SK-N-SH (cell line): ENCODE measurements at regions not wholly inside any gene's neighbourhood (a gene's known extent, or its start where the extent isn't known, plus 50 kb on each side); places are given as distances from the start of the nearest gene placed in this dataset.

ENCODE experiments used
- CTCF ChIA-PET: fragments of 300-600, 350-600 bp; formaldehyde crosslinking; extraction: SDS; loops from one replicate; lab custom pipeline; 2021; lab: Yijun Ruan, JAX
- POLR2A ChIA-PET: fragments of 350-600 bp; sonication (Branson Sonifier 250); formaldehyde crosslinking; extraction: SDS; loops from one replicate; lab custom pipeline; 2020; ENCODE audit warnings: antibody characterized with exemption, inconsistent platforms; lab: Yijun Ruan, JAX
- DNase-seq: peaks from one replicate; pipeline ENCODE4 v3.0.0; 2012
- H2AFZ ChIP-seq: fragments of 200-600 bp; sonication (generic); 2 replicates; pipeline ENCODE4 v1.8.1; 2016; ENCODE audit warnings: antibody characterized with exemption, mild to moderate bottlenecking, low read depth
- H3F3A ChIP-seq: fragments of 200-600 bp; sonication (generic); replicated peaks from 2 replicates; pipeline ENCODE3; 2016; ENCODE audit warnings: antibody characterized with exemption, mild to moderate bottlenecking; ENCODE audit not compliant: insufficient read depth
- H3K27ac ChIP-seq, 2 experiments: fragments of 200-500 bp in 1 of 2; fragments of 200-600 bp in 1 of 2; sonication (Bioruptor generic) in 1 of 2; sonication (generic), shearing (Covaris generic) in 1 of 2; 2 replicates each; pipeline versions ENCODE4 v1.5.1 to v1.6.1; 2014 to 2016; ENCODE audit warnings: low read depth in 2 of 2, inconsistent platforms in 1 of 2, low read length in 1 of 2, mild to moderate bottlenecking in 1 of 2, mixed read lengths in 1 of 2
- H3K27me3 ChIP-seq: fragments of 200-600 bp; sonication (generic), shearing (Covaris generic); 2 replicates; pipeline ENCODE4 v1.6.1; 2016; ENCODE audit warnings: mixed run types; ENCODE audit not compliant: insufficient read depth
- H3K36me3 ChIP-seq, 2 experiments: fragments of 200-500 bp in 1 of 2; fragments of 200-600 bp in 1 of 2; sonication (Bioruptor generic) in 1 of 2; sonication (generic) in 1 of 2; replicated peaks in 1 of 2; 2 replicates each; pipeline versions ENCODE3 to v1.5.1; 2014 to 2016; ENCODE audit warnings: low read length in 1 of 2, mild to moderate bottlenecking in 1 of 2; ENCODE audit not compliant: insufficient read depth in 2 of 2, control insufficient read depth in 1 of 2
- H3K4me1 ChIP-seq, 2 experiments: fragments of 200-500 bp in 1 of 2; fragments of 200-600 bp in 1 of 2; sonication (Bioruptor generic) in 1 of 2; sonication (generic), shearing (Covaris generic) in 1 of 2; 2 replicates each; pipeline versions ENCODE4 v1.5.1 to v1.6.1; 2014 to 2016; ENCODE audit warnings: low read depth in 1 of 2, low read length in 1 of 2, mixed run types in 1 of 2; ENCODE audit not compliant: insufficient read depth in 2 of 2, control insufficient read depth in 1 of 2
- H3K4me2 ChIP-seq: fragments of 200-600 bp; sonication (generic), shearing (Covaris generic); 2 replicates; pipeline ENCODE4 v1.6.1; 2017; ENCODE audit warnings: mixed run types
- H3K4me3 ChIP-seq, 2 experiments: fragments of 200-500 bp in 1 of 2; fragments of 200-600 bp in 1 of 2; sonication (Bioruptor generic) in 1 of 2; sonication (generic), shearing (Covaris generic) in 1 of 2; 2 replicates each; pipeline versions ENCODE4 v1.5.1 to v1.8.1; 2014 to 2016; ENCODE audit warnings: low read depth in 2 of 2, inconsistent platforms in 1 of 2, low read length in 1 of 2, mild to moderate bottlenecking in 1 of 2, mixed read lengths in 1 of 2, moderate library complexity in 1 of 2
- H3K79me2 ChIP-seq: fragments of 200-600 bp; sonication (generic); 2 replicates; pipeline ENCODE4 v1.8.1; 2017; ENCODE audit warnings: mild to moderate bottlenecking; ENCODE audit not compliant: insufficient read depth
- H3K9ac ChIP-seq: fragments of 200-600 bp; sonication (generic); 2 replicates; pipeline ENCODE4 v1.6.1; 2017; ENCODE audit warnings: mixed run types
- H3K9me2 ChIP-seq: fragments of 200-600 bp; sonication (generic); 2 replicates; pipeline ENCODE4 v1.6.1; 2017; ENCODE audit warnings: mixed run types
- H3K9me3 ChIP-seq: fragments of 200-600 bp; sonication (generic); 2 replicates; pipeline ENCODE4 v1.6.1; 2017; ENCODE audit warnings: mixed run types, mild to moderate bottlenecking, moderate library complexity
- H4K20me1 ChIP-seq: fragments of 200-600 bp; sonication (generic); 2 replicates; pipeline ENCODE4 v1.6.1; 2017; ENCODE audit warnings: mild to moderate bottlenecking, mixed run types; ENCODE audit not compliant: insufficient read depth
- ELF1 ChIP-seq: IDR thresholded peaks from 2 replicates; pipeline ENCODE4 v1.4.0; 2012
- EP300 ChIP-seq, 2 experiments: IDR thresholded peaks; 2 replicates each; pipeline versions ENCODE4 v1.4.0 to v1.6.1; 2012; ENCODE audit warnings: borderline replicate concordance in 1 of 2, low read depth in 1 of 2, low read length in 1 of 2
- EZH2phosphoT487 ChIP-seq: fragments of 200-600 bp; sonication (generic); IDR thresholded peaks from 2 replicates; pipeline ENCODE4 v1.6.1; 2017; ENCODE audit warnings: low read depth, mixed run types, mild to moderate bottlenecking, antibody characterized with exemption, moderate library complexity, borderline replicate concordance
- FOSL2 ChIP-seq: IDR thresholded peaks from 2 replicates; pipeline ENCODE4 v1.4.0; 2012; ENCODE audit warnings: low read depth, mild to moderate bottlenecking, moderate library complexity, borderline replicate concordance
- FOXJ3 ChIP-seq: sonication (generic); formaldehyde crosslinking; IDR thresholded peaks from 2 replicates; pipeline ENCODE4 v1.5.1; 2020; ENCODE audit warnings: mild to moderate bottlenecking, missing genetic modification reagents
- JUND ChIP-seq: IDR thresholded peaks from 2 replicates; pipeline ENCODE4 v1.4.0; 2012
- MEF2A ChIP-seq: IDR thresholded peaks from 2 replicates; pipeline ENCODE4 v1.4.0; 2012; ENCODE audit warnings: low read depth, borderline replicate concordance
- MXI1 ChIP-seq: IDR thresholded peaks from 2 replicates; pipeline ENCODE4 v1.6.1; 2012; ENCODE audit warnings: mild to moderate bottlenecking, low read depth, low read length, improper control_type of control experiment
- NFIC ChIP-seq: IDR thresholded peaks from 2 replicates; pipeline ENCODE4 v1.4.0; 2012; ENCODE audit warnings: borderline replicate concordance
- NRF1 ChIP-seq: IDR thresholded peaks from 2 replicates; pipeline ENCODE4 v1.6.1; 2012; ENCODE audit warnings: low read depth, mild to moderate bottlenecking, low read length
- RAD21 ChIP-seq: IDR thresholded peaks from 2 replicates; pipeline ENCODE4 v1.6.1; 2012; ENCODE audit warnings: mild to moderate bottlenecking, low read length
- RCOR1 ChIP-seq: fragments of 150-350 bp; IDR thresholded peaks from 2 replicates; pipeline ENCODE4 v1.6.1; 2017; ENCODE audit warnings: antibody characterized with exemption, low read length
- RXRA ChIP-seq: IDR thresholded peaks from 2 replicates; pipeline ENCODE4 v1.4.0; 2012; ENCODE audit warnings: low read depth, mild to moderate bottlenecking, borderline replicate concordance
- TEAD4 ChIP-seq: IDR thresholded peaks from 2 replicates; pipeline ENCODE4 v1.4.0; 2012; ENCODE audit warnings: mild to moderate bottlenecking, borderline replicate concordance; ENCODE audit not compliant: insufficient read depth
- WGBS: methylation state at CpG from one replicate; pipeline ENCODE4 v1.1.6; 2017; ENCODE audit warnings: low lambda C conversion rate; 5-methylcytosine and 5-hydroxymethylcytosine counted together
- TF ChIP-seq, protein P1 (sequence below): IDR thresholded peaks from 2 replicates; pipeline ENCODE4 v1.4.0; 2012; ENCODE audit warnings: low read depth, borderline replicate concordance
- TF ChIP-seq, protein P2 (sequence below): IDR thresholded peaks from 2 replicates; pipeline ENCODE4 v1.6.1; 2012; ENCODE audit warnings: mild to moderate bottlenecking, low read depth, low read length, moderate library complexity
- TF ChIP-seq, protein P3 (sequence below): fragments of 150-350 bp; IDR thresholded peaks from 2 replicates; pipeline ENCODE4 v1.6.1; 2017; ENCODE audit warnings: antibody characterized with exemption, low read length, low read depth, borderline replicate concordance
- TF ChIP-seq, protein P4 (sequence below): IDR thresholded peaks from 2 replicates; pipeline ENCODE4 v1.4.0; 2012; ENCODE audit warnings: low read depth
- TF ChIP-seq, protein P5 (sequence below): IDR thresholded peaks from 2 replicates; pipeline ENCODE4; 2012

DNA sequence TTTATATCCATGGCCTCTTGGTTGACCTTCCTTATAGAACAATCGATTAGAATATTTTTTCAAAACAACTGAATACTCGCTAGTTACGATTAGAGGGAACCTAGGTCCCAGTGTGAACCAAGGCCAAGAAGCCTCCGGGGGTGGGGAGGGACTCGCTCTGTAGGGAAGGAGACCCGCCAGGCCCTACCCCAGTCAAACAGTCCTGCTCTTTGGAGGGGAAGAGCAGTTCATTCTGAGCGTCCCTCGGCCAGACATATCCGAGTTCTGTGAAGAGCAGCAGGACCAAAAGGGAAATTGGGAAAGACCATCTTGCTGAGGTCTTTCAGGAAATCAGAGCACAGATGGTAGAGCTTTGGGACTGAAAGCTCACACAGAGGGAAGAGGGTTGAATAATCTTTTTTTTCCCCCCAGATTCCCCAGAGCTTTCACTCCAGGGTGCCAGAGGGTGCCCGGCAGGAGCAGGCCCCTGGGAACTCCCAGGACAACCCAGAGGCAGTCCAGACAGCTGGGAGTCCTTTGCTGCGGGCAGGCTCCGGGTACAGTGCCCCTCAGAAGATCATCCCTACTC, 137.2 kb upstream of the HES1 start:
- H3K27me3 ChIP-seq: peaks cover 10% of the 10 kb centered on the region

More for the DNA sequence above, 137.2 kb upstream of the HES1 start:
- H3K4me2 ChIP-seq: no peak overlapping the region
- H3K36me3 ChIP-seq: no peaks in the 10 kb centered on the region
- peaks cover 4 to 7% of the 10 kb centered on the region in 2 experiments; a peak in 2 of 4 replicates for H3K4me1 ChIP-seq
- peaks cover 4% of the 10 kb centered on the region for H3F3A ChIP-seq
- H3K27ac ChIP-seq: no peak overlapping the region
- no peaks in the 10 kb centered on the region for H4K20me1 ChIP-seq
- H3K9me3 ChIP-seq: no peaks in the 10 kb centered on the region
- no peak overlapping the region for H2AFZ ChIP-seq
- POLR2A ChIA-PET: no interaction called here
- no peak overlapping the region for H3K4me3 ChIP-seq
- no peak for TF ChIP-seq RAD21
- no peak for TF ChIP-seq EZH2phosphoT487
- no peak for TF ChIP-seq EP300 (IDR thresholded peaks at IDR 0.05; ENCODE audit: borderline replicate concordance in 1 of 2, low read depth in 1 of 2, low read length in 1 of 2)
- no peak for TF ChIP-seq MXI1
- TF ChIP-seq RCOR1: no peak
- no peak for TF ChIP-seq FOSL2
- TF ChIP-seq JUND: no peak
- TF ChIP-seq, protein P1, sequence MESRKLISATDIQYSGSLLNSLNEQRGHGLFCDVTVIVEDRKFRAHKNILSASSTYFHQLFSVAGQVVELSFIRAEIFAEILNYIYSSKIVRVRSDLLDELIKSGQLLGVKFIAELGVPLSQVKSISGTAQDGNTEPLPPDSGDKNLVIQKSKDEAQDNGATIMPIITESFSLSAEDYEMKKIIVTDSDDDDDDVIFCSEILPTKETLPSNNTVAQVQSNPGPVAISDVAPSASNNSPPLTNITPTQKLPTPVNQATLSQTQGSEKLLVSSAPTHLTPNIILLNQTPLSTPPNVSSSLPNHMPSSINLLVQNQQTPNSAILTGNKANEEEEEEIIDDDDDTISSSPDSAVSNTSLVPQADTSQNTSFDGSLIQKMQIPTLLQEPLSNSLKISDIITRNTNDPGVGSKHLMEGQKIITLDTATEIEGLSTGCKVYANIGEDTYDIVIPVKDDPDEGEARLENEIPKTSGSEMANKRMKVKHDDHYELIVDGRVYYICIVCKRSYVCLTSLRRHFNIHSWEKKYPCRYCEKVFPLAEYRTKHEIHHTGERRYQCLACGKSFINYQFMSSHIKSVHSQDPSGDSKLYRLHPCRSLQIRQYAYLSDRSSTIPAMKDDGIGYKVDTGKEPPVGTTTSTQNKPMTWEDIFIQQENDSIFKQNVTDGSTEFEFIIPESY: no peak
- TF ChIP-seq, protein P2, sequence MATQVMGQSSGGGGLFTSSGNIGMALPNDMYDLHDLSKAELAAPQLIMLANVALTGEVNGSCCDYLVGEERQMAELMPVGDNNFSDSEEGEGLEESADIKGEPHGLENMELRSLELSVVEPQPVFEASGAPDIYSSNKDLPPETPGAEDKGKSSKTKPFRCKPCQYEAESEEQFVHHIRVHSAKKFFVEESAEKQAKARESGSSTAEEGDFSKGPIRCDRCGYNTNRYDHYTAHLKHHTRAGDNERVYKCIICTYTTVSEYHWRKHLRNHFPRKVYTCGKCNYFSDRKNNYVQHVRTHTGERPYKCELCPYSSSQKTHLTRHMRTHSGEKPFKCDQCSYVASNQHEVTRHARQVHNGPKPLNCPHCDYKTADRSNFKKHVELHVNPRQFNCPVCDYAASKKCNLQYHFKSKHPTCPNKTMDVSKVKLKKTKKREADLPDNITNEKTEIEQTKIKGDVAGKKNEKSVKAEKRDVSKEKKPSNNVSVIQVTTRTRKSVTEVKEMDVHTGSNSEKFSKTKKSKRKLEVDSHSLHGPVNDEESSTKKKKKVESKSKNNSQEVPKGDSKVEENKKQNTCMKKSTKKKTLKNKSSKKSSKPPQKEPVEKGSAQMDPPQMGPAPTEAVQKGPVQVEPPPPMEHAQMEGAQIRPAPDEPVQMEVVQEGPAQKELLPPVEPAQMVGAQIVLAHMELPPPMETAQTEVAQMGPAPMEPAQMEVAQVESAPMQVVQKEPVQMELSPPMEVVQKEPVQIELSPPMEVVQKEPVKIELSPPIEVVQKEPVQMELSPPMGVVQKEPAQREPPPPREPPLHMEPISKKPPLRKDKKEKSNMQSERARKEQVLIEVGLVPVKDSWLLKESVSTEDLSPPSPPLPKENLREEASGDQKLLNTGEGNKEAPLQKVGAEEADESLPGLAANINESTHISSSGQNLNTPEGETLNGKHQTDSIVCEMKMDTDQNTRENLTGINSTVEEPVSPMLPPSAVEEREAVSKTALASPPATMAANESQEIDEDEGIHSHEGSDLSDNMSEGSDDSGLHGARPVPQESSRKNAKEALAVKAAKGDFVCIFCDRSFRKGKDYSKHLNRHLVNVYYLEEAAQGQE: no peak
- TF ChIP-seq TEAD4: no peak
- TF ChIP-seq, protein P3, sequence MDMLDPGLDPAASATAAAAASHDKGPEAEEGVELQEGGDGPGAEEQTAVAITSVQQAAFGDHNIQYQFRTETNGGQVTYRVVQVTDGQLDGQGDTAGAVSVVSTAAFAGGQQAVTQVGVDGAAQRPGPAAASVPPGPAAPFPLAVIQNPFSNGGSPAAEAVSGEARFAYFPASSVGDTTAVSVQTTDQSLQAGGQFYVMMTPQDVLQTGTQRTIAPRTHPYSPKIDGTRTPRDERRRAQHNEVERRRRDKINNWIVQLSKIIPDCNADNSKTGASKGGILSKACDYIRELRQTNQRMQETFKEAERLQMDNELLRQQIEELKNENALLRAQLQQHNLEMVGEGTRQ: no peak
- TF ChIP-seq MEF2A: no peak
- TF ChIP-seq, protein P4, sequence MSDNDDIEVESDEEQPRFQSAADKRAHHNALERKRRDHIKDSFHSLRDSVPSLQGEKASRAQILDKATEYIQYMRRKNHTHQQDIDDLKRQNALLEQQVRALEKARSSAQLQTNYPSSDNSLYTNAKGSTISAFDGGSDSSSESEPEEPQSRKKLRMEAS: no peak
- no peak for TF ChIP-seq NFIC
- TF ChIP-seq ELF1: no peak
- TF ChIP-seq FOXJ3 (CRISPR knock-in tag): no peak
- TF ChIP-seq, protein P5, sequence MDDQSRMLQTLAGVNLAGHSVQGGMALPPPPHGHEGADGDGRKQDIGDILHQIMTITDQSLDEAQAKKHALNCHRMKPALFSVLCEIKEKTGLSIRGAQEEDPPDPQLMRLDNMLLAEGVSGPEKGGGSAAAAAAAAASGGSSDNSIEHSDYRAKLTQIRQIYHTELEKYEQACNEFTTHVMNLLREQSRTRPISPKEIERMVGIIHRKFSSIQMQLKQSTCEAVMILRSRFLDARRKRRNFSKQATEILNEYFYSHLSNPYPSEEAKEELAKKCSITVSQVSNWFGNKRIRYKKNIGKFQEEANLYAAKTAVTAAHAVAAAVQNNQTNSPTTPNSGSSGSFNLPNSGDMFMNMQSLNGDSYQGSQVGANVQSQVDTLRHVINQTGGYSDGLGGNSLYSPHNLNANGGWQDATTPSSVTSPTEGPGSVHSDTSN: no peak
- TF ChIP-seq NRF1: no peak
- no peak for TF ChIP-seq RXRA
- TF ChIP-seq, all 33 proteins: peak for 0
- no peak for DNase-seq
- WGBS: 96% methylated on average over 10 of the region's 12 CpGs
- H3K9ac ChIP-seq: no peak overlapping the region
- H3K9me2 ChIP-seq: no peaks in the 10 kb centered on the region
- CTCF ChIA-PET: interaction anchor here (0.7 kb wide), 1 partner anchor 317 kb away, joined by 3 read pairs; no protein-coding TSS in a partner anchor
- no peaks in the 10 kb centered on the region for H3K79me2 ChIP-seq
